Endodermal cell (in vitro differentiated cells): ENCODE measurements at regions not wholly inside any gene's neighbourhood (a gene's known extent, or its start where the extent isn't known, plus 50 kb on each side); places are given as distances from the start of the nearest gene placed in this dataset.
A peak's percentile ranks its signal among the peaks of the same experiment; 100 is the strongest.

Experiments used
- DNase-seq: peaks from one replicate; pipeline ENCODE4 v3.0.0-alpha.2; 2017
- H3K27ac ChIP-seq: 2 replicates; pipeline ENCODE4 v1.5.1; 2013; ENCODE audit warnings: mild to moderate bottlenecking, low read depth, low read length, moderate library complexity
- H3K27me3 ChIP-seq: 2 replicates; pipeline ENCODE4 v1.6.1; 2013; ENCODE audit warnings: mild to moderate bottlenecking, low read length, moderate library complexity; ENCODE audit not compliant: insufficient read depth, control insufficient read depth, poor library complexity, severe bottlenecking
- H3K36me3 ChIP-seq: 2 replicates; pipeline ENCODE4 v1.7.0; 2013; ENCODE audit warnings: mild to moderate bottlenecking, low read length, moderate library complexity; ENCODE audit not compliant: control insufficient read depth, insufficient read depth
- H3K4me1 ChIP-seq: one replicate; pipeline ENCODE4 v1.7.0; 2013; ENCODE audit warnings: low read length; ENCODE audit not compliant: control insufficient read depth, insufficient read depth
- H3K4me3 ChIP-seq: 2 replicates; pipeline ENCODE4 v1.5.1; 2013; ENCODE audit warnings: mild to moderate bottlenecking, low read length, moderate library complexity
- H3K9ac ChIP-seq: 2 replicates; pipeline ENCODE4 v1.6.1; 2013; ENCODE audit warnings: mild to moderate bottlenecking, low read length, moderate library complexity; ENCODE audit not compliant: poor library complexity, severe bottlenecking; ENCODE audit errors: extremely low read depth
- H3K9me3 ChIP-seq: 2 replicates; pipeline ENCODE4 v1.6.1; 2013; ENCODE audit warnings: mild to moderate bottlenecking, low read length, moderate library complexity; ENCODE audit not compliant: control insufficient read depth
- H3K27ac Mint-ChIP-seq: 2 replicates; pipeline ENCODE4 v1.8.0; 2020; ENCODE audit warnings: mixed read lengths
- H3K27me3 Mint-ChIP-seq: 2 replicates; pipeline ENCODE4 v1.8.0; 2021; ENCODE audit warnings: mild to moderate bottlenecking, mixed read lengths; ENCODE audit not compliant: insufficient read depth
- H3K36me3 Mint-ChIP-seq: 2 replicates; pipeline ENCODE4 v1.8.0; 2020; ENCODE audit warnings: low read depth, mixed read lengths
- H3K4me1 Mint-ChIP-seq: 2 replicates; pipeline ENCODE4 v1.8.0; 2020; ENCODE audit warnings: mixed read lengths
- H3K4me3 Mint-ChIP-seq: 2 replicates; pipeline ENCODE4 v1.8.0; 2020; ENCODE audit warnings: mild to moderate bottlenecking, moderate library complexity, mixed read lengths
- H3K9me3 Mint-ChIP-seq: 2 replicates; pipeline ENCODE4 v1.8.0; 2020; ENCODE audit warnings: mild to moderate bottlenecking, mixed read lengths
- CTCF ChIP-seq: fragments of 200-600 bp; sonication (generic); conservative IDR thresholded peaks from 2 replicates; pipeline ENCODE4 v1.5.0; 2021; ENCODE audit warnings: antibody characterized with exemption, mild to moderate bottlenecking
- WGBS, 2 experiments: methylation state at CpG; one replicate each; pipeline versions ENCODE4 v1.1.5 to v1.1.7; 2013; ENCODE audit warnings: missing lambda C conversion rate in 2 of 2, mixed read lengths in 1 of 2; ENCODE audit not compliant: insufficient coverage in 1 of 2, insufficient read length in 1 of 2; 5-methylcytosine and 5-hydroxymethylcytosine counted together

GRCh38 chr12:30400349-30400748 lies 295.3 kb downstream of the IPO8 start:
- H3K4me3 Mint-ChIP-seq = no peak overlapping the region
- H3K9me3 Mint-ChIP-seq = peaks cover 69% of the 10 kb centered on the region
- no peaks in the 10 kb centered on the region for H3K4me1 Mint-ChIP-seq
- Histone ChIP-seq H3K36me3 (no peaks in the 10 kb centered on the region), H3K4me3 (no peak overlapping the region), H3K9ac (no peak overlapping the region), H3K27ac (no peak overlapping the region), H3K9me3 (peaks cover 51% of the 10 kb centered on the region), H3K4me1 (no peaks in the 10 kb centered on the region), H3K27me3 (no peaks in the 10 kb centered on the region)
- TF ChIP-seq CTCF = no peak
- no peak overlapping the region for H3K27ac Mint-ChIP-seq
- no peaks in the 10 kb centered on the region for H3K27me3 Mint-ChIP-seq
- DNase-seq = no peak
- H3K36me3 Mint-ChIP-seq = peaks cover 16% of the 10 kb centered on the region

DNA sequence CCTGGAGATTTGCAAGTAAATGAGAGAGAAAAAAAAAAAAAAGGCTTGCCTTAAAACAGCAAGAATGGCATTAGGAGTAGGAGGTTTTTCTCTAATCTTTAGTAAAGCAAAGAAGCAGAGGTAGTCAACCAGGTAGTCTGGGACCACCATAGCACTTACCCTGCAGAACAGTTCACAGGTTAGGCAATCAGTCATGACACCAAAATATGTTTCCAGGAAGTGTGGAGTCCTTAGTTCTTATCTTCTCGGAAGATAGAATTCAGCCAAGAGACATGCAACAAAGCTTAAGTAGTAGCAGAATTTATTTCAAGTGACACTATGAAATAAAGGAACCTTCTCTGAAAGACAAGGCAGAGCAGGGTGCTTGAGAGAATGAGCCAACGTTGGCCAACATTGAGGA lies 295.8 kb downstream of the IPO8 start:
- H3K4me3 Mint-ChIP-seq = no peak overlapping the region
- Histone ChIP-seq H3K27me3 (no peaks in the 10 kb centered on the region), H3K27ac (no peak overlapping the region), H3K4me3 (no peak overlapping the region), H3K9me3 (peaks cover 56% of the 10 kb centered on the region), H3K4me1 (no peaks in the 10 kb centered on the region), H3K9ac (no peak overlapping the region), H3K36me3 (no peaks in the 10 kb centered on the region)
- TF ChIP-seq CTCF = no peak
- H3K36me3 Mint-ChIP-seq = peaks cover 16% of the 10 kb centered on the region
- no peak overlapping the region for H3K27ac Mint-ChIP-seq
- no peak for DNase-seq
- peaks cover 72% of the 10 kb centered on the region for H3K9me3 Mint-ChIP-seq
- 86 to 90% methylated on average over 2 of the region's 2 CpGs for WGBS, 2 experiments
- H3K27me3 Mint-ChIP-seq = no peaks in the 10 kb centered on the region
- no peaks in the 10 kb centered on the region for H3K4me1 Mint-ChIP-seq

GRCh38 chr12:30396576-30396975 lies 299.1 kb downstream of the IPO8 start:
- H3K4me1 ChIP-seq = no peaks in the 10 kb centered on the region
- peaks cover 86% of the 10 kb centered on the region for H3K9me3 Mint-ChIP-seq

More at GRCh38 chr12:30396576-30396975, 299.1 kb downstream of the IPO8 start:
- peaks cover 19% of the 10 kb centered on the region for H3K36me3 Mint-ChIP-seq
- no peak overlapping the region for H3K27ac Mint-ChIP-seq
- no peak overlapping the region for H3K9ac ChIP-seq
- H3K4me3 ChIP-seq = peak overlapping the region; percentile 60
- DNase-seq = no peak
- no peaks in the 10 kb centered on the region for H3K4me1 Mint-ChIP-seq
- no peaks in the 10 kb centered on the region for H3K36me3 ChIP-seq
- no peak overlapping the region for H3K27ac ChIP-seq
- no peaks in the 10 kb centered on the region for H3K27me3 ChIP-seq
- no peaks in the 10 kb centered on the region for H3K27me3 Mint-ChIP-seq
- TF ChIP-seq CTCF = no peak
- peaks cover 86% of the 10 kb centered on the region for H3K9me3 ChIP-seq
- no peak overlapping the region for H3K4me3 Mint-ChIP-seq
- 61 to 86% methylated on average over 1 to 2 of the region's 2 CpGs for WGBS, 2 experiments
